Mammary epithelial cell (primary cell): ENCODE measurements at regions not wholly inside any gene's neighbourhood (a gene's known extent, or its start where the extent isn't known, plus 50 kb on each side); places are given as distances from the start of the nearest gene placed in this dataset.

ENCODE experiments used
- CTCF ChIP-seq, 2 donors: IDR thresholded peaks in 1 of 2; conservative IDR thresholded peaks in 1 of 2; 2 replicates each; pipeline ENCODE4 v1.5.1; 2011 to 2012; ENCODE audit warnings: inconsistent platforms in 2 of 2, low read length in 2 of 2, mild to moderate bottlenecking in 2 of 2, control low read depth in 1 of 2, low read depth in 1 of 2; ENCODE audit not compliant: insufficient read depth in 1 of 2; ENCODE audit errors: extremely low read depth in 1 of 2
- EZH2 ChIP-seq: IDR thresholded peaks from 2 replicates; pipeline ENCODE4 v1.6.1; 2012; ENCODE audit warnings: low read length, inconsistent platforms, borderline replicate concordance

- no peak for TF ChIP-seq CTCF (conservative IDR thresholded peaks at IDR 0.05 in 1 of 2, IDR thresholded peaks at IDR 0.05 in 1 of 2; ENCODE audit: extremely low read depth in 1 of 2, insufficient read depth in 1 of 2, low read depth in 1 of 2, low read length in 2 of 2)
- no peak for TF ChIP-seq EZH2
Measured at GRCh38 chr5:2332521-2332920, 419.0 kb downstream of the IRX2 start.
